Osteoblast (primary cell): ENCODE measurements at regions not wholly inside any gene's neighbourhood (a gene's known extent, or its start where the extent isn't known, plus 50 kb on each side); places are given as distances from the start of the nearest gene placed in this dataset.

Source experiments
- DNase-seq: peaks from one replicate; pipeline ENCODE4 v3.0.0; 2011; ENCODE audit warnings: low spot score, mixed read lengths; ENCODE audit not compliant: insufficient read length; ENCODE audit errors: missing footprints
- H2AFZ ChIP-seq: 2 replicates; pipeline ENCODE4 v1.6.0; 2011; ENCODE audit warnings: mild to moderate bottlenecking, low read length
- H3K27ac ChIP-seq: 2 replicates; pipeline ENCODE4 v1.5.1; 2011; ENCODE audit warnings: mild to moderate bottlenecking, low read depth, low read length, moderate library complexity
- H3K27me3 ChIP-seq: 2 replicates; pipeline ENCODE4 v1.6.0; 2012; ENCODE audit warnings: mild to moderate bottlenecking, control low read depth, inconsistent platforms, low read length, moderate library complexity; ENCODE audit not compliant: insufficient read depth
- H3K36me3 ChIP-seq: 2 replicates; pipeline ENCODE4 v1.5.1; 2011; ENCODE audit warnings: mild to moderate bottlenecking, low read length, control low read depth, moderate library complexity; ENCODE audit not compliant: insufficient read depth
- H3K4me1 ChIP-seq: 2 replicates; pipeline ENCODE4 v1.5.1; 2011; ENCODE audit warnings: mild to moderate bottlenecking, low read length, control low read depth, moderate library complexity; ENCODE audit not compliant: insufficient read depth
- H3K4me2 ChIP-seq: 2 replicates; pipeline ENCODE4 v1.6.0; 2011; ENCODE audit warnings: mild to moderate bottlenecking, low read length; ENCODE audit not compliant: insufficient read depth
- H3K4me3 ChIP-seq: fragments of 200-600 bp; sonication (generic); 3 replicates; pipeline ENCODE4 v1.5.1; 2012; ENCODE audit warnings: mild to moderate bottlenecking, low read length, inconsistent platforms; ENCODE audit not compliant: insufficient read depth
- H3K79me2 ChIP-seq: 2 replicates; pipeline ENCODE4 v1.6.0; 2012; ENCODE audit warnings: mild to moderate bottlenecking, low read length, control low read depth, inconsistent platforms; ENCODE audit not compliant: insufficient read depth
- H3K9me3 ChIP-seq: 2 replicates; pipeline ENCODE4 v1.5.1; 2011; ENCODE audit warnings: low read depth, low read length, control low read depth
- H4K20me1 ChIP-seq: 2 replicates; pipeline ENCODE4 v1.6.0; 2012; ENCODE audit warnings: mild to moderate bottlenecking, low read length, control low read depth; ENCODE audit not compliant: insufficient read depth
- TF ChIP-seq, protein P1 (sequence below): IDR thresholded peaks from 2 replicates; pipeline ENCODE4 v1.5.1; 2011; ENCODE audit warnings: mild to moderate bottlenecking, low read depth, low read length, moderate library complexity; ENCODE audit errors: extremely low read depth

DNA sequence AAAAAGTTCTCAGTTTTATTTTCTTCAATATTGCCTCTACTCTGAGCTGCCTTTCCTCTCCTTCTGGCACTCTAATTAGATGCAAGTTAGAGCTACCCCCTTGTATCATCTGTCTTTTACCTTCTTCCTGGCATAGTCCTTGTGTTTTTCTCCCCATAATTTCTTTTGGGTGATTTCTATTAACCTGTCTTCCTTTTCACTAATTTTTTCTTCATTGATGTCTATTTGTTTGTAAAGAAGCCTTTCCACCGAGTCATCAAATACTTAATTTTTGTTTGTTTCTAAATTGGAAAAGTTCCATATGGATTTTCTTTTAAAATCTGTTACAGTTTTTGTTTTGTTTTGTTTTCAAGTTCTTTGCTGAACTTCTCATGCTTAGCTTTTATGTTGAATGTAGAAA, 558.1 kb downstream of the TBC1D22A start:
- no peaks in the 10 kb centered on the region for H3K27me3 ChIP-seq
- no peaks in the 10 kb centered on the region for H3K9me3 ChIP-seq
- H4K20me1 ChIP-seq = no peaks in the 10 kb centered on the region
- no peaks in the 10 kb centered on the region for H3K79me2 ChIP-seq
- TF ChIP-seq, protein P1, sequence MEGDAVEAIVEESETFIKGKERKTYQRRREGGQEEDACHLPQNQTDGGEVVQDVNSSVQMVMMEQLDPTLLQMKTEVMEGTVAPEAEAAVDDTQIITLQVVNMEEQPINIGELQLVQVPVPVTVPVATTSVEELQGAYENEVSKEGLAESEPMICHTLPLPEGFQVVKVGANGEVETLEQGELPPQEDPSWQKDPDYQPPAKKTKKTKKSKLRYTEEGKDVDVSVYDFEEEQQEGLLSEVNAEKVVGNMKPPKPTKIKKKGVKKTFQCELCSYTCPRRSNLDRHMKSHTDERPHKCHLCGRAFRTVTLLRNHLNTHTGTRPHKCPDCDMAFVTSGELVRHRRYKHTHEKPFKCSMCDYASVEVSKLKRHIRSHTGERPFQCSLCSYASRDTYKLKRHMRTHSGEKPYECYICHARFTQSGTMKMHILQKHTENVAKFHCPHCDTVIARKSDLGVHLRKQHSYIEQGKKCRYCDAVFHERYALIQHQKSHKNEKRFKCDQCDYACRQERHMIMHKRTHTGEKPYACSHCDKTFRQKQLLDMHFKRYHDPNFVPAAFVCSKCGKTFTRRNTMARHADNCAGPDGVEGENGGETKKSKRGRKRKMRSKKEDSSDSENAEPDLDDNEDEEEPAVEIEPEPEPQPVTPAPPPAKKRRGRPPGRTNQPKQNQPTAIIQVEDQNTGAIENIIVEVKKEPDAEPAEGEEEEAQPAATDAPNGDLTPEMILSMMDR = no peak
- no peak overlapping the region for H3K27ac ChIP-seq
- no peak overlapping the region for H3K4me3 ChIP-seq
- DNase-seq = no peak
- no peaks in the 10 kb centered on the region for H3K36me3 ChIP-seq
- H3K4me2 ChIP-seq = no peak overlapping the region
- no peak overlapping the region for H2AFZ ChIP-seq
- H3K4me1 ChIP-seq = no peaks in the 10 kb centered on the region

DNA sequence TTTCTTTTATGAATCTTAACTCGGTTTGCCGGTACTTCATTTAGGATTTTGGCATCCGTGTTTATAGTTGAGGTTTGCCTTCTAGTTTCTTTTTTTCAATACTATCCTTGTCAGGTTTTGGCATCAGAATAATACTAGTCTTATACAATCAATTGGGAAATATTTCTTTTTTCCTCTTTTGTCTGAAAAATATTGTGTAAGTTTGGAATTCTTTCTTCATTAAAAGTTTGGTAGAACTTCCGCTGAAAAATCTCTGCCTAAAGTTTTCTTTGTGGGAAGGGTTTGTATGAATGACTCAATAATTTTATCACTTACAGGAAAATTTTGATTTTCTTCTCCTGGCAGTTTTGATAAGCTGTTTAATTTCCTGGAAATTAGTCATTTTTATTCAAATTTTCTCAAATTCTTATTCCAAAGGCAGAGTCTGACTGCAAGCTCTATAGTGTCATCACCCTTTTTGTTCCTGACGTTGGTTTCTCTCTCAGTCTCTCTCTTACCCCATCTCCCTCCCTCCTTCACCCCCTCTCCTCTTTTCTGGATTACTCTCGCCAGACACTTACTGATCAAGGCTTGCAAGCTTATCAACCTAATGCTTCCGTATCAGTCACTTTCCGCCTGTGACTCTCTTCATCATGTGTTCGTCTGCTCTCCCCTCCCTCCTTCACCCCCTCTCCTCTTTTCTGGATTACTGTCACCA, 555.7 kb downstream of the TBC1D22A start:
- no peaks in the 10 kb centered on the region for H3K27me3 ChIP-seq
- no peak overlapping the region for H3K4me3 ChIP-seq
- TF ChIP-seq, protein P1 = no peak
- no peak for DNase-seq
- no peaks in the 10 kb centered on the region for H3K36me3 ChIP-seq
- H3K4me2 ChIP-seq = no peak overlapping the region
- H4K20me1 ChIP-seq = no peaks in the 10 kb centered on the region
- H3K79me2 ChIP-seq = no peaks in the 10 kb centered on the region
- H3K27ac ChIP-seq = no peak overlapping the region
- no peaks in the 10 kb centered on the region for H3K4me1 ChIP-seq
- H2AFZ ChIP-seq = no peak overlapping the region
- H3K9me3 ChIP-seq = no peaks in the 10 kb centered on the region

DNA sequence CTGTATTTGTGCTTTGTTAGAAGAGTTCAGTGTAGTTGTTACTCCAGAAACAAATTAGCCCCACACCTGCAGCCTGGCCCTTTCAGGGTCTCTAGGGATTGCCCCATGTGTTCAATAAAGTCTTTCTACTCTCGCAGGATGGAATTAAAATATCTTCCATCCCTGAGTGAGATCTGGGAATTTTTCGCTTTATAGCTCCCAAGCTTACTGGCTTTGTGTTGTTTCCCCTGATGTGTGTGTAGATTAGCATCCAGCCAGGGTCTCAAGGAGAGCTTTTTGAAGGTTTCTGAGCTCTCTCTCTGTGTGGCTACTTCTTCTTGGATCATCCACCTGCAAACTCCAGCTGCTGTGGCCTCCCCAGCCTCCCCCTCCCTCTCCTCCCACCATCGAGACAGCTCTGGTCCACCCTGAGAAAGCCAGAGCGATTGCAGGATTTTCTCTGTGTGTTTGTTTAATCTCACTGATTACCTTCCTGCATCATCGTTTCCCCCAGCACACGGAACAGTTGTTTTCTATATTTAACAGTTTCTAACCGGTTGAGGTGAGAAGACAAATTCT, 553.5 kb downstream of the TBC1D22A start:
- Histone ChIP-seq H3K4me3 (no peak overlapping the region), H3K27me3 (no peaks in the 10 kb centered on the region), H3K4me1 (no peaks in the 10 kb centered on the region), H3K4me2 (no peak overlapping the region), H2AFZ (no peak overlapping the region), H3K79me2 (no peaks in the 10 kb centered on the region), H3K27ac (no peak overlapping the region), H3K36me3 (no peaks in the 10 kb centered on the region), H3K9me3 (no peaks in the 10 kb centered on the region), H4K20me1 (no peaks in the 10 kb centered on the region)
- no peak for DNase-seq
- TF ChIP-seq, protein P1 = no peak

DNA sequence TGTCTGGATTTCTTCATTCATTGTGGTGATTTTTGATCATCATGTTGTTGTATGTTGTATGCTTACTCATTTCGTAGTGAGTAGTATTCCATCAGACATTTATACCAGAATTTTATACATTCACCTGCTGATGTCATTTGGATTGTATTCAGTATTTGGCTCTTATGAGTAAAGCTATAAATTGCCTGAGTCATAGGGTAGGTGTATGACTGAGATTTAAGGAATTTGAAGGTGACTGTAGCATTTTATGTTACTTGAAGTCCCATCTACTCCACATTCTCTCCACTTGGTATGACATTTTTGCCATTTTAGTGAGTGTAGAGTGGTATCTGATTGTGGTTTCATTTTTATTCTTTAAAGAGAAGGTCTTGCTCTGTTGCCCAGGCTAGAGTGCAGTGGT, 548.2 kb downstream of the TBC1D22A start:
- no peak overlapping the region for H3K4me2 ChIP-seq
- no peak for DNase-seq
- H2AFZ ChIP-seq = no peak overlapping the region
- H3K36me3 ChIP-seq = no peaks in the 10 kb centered on the region
- H3K79me2 ChIP-seq = no peaks in the 10 kb centered on the region
- TF ChIP-seq, protein P1 = no peak
- no peak overlapping the region for H3K27ac ChIP-seq
- H4K20me1 ChIP-seq = no peaks in the 10 kb centered on the region
- H3K4me1 ChIP-seq = no peaks in the 10 kb centered on the region
- no peaks in the 10 kb centered on the region for H3K9me3 ChIP-seq
- no peak overlapping the region for H3K4me3 ChIP-seq
- no peaks in the 10 kb centered on the region for H3K27me3 ChIP-seq
